ENCODE measurements at regions not wholly inside any gene's neighbourhood (a gene's known extent, or its start where the extent isn't known, plus 50 kb on each side); places are given as distances from the start of the nearest gene placed in this dataset.
"Not testable (repeated sequence)": the region's sequence is repeated elsewhere in the genome, so short reads cannot be mapped to it uniquely, and the experiment has no call there.

GRCh38 chr10:30546511-30546910 is 83.0 kb downstream of the LYZL2 start:
- no peaks in the 10 kb centered on the region for H3K36me3 ChIP-seq (ENCODE audit: control insufficient read depth, low read depth, low read length)

GRCh38 chr10:30542895-30543288 is 86.7 kb downstream of the LYZL2 start:
- Histone ChIP-seq H3K27me3 (ENCODE audit: control insufficient read depth, insufficient read depth, low read length) (no peaks in the 10 kb centered on the region), H3K4me3 (ENCODE audit: low read length) (no peak overlapping the region), H3K9ac (ENCODE audit: low read length) (no peak overlapping the region), H3K4me1 (ENCODE audit: control insufficient read depth, low read depth, low read length) (no peaks in the 10 kb centered on the region), H3K9me3 (ENCODE audit: control insufficient read depth, low read depth, low read length) (no peaks in the 10 kb centered on the region), H3K36me3 (ENCODE audit: control insufficient read depth, low read depth, low read length) (no peaks in the 10 kb centered on the region), H3K27ac (ENCODE audit: low read length) (no peak overlapping the region)

More at GRCh38 chr10:30546511-30546910, 83.0 kb downstream of the LYZL2 start:
- H3K9me3 ChIP-seq (ENCODE audit: control insufficient read depth, low read depth, low read length) = no peaks in the 10 kb centered on the region
- H3K9ac ChIP-seq (ENCODE audit: low read length) = no peak overlapping the region
- H3K27me3 ChIP-seq (ENCODE audit: control insufficient read depth, insufficient read depth, low read length) = no peaks in the 10 kb centered on the region
- no peak overlapping the region for H3K4me3 ChIP-seq (ENCODE audit: low read length)
- no peaks in the 10 kb centered on the region for H3K4me1 ChIP-seq (ENCODE audit: control insufficient read depth, low read depth, low read length)
- H3K27ac ChIP-seq (ENCODE audit: low read length) = no peak overlapping the region

- no peaks in the 10 kb centered on the region for H3K4me1 ChIP-seq (ENCODE audit: control insufficient read depth, low read depth, low read length)
- no peak overlapping the region for H3K9ac ChIP-seq (ENCODE audit: low read length)
- no peaks in the 10 kb centered on the region for H3K9me3 ChIP-seq (ENCODE audit: control insufficient read depth, low read depth, low read length)
- no peak overlapping the region for H3K4me3 ChIP-seq (ENCODE audit: low read length)
- H3K27ac ChIP-seq (ENCODE audit: low read length) = no peak overlapping the region
- no peaks in the 10 kb centered on the region for H3K36me3 ChIP-seq (ENCODE audit: control insufficient read depth, low read depth, low read length)
- H3K27me3 ChIP-seq (ENCODE audit: control insufficient read depth, insufficient read depth, low read length) = no peaks in the 10 kb centered on the region
Observed at GRCh38 chr10:30542001-30542894, 87.3 kb downstream of the LYZL2 start.

GRCh38 chr10:30540276-30540675 is 89.3 kb downstream of the LYZL2 start:
- Histone ChIP-seq H3K36me3 (ENCODE audit: control insufficient read depth, low read depth, low read length) (no peaks in the 10 kb centered on the region), H3K27ac (ENCODE audit: low read length) (no peak overlapping the region), H3K27me3 (ENCODE audit: control insufficient read depth, insufficient read depth, low read length) (no peaks in the 10 kb centered on the region), H3K9me3 (ENCODE audit: control insufficient read depth, low read depth, low read length) (no peaks in the 10 kb centered on the region), H3K9ac (ENCODE audit: low read length) (no peak overlapping the region), H3K4me1 (ENCODE audit: control insufficient read depth, low read depth, low read length) (no peaks in the 10 kb centered on the region), H3K4me3 (ENCODE audit: low read length) (no peak overlapping the region)

GRCh38 chr10:30538086-30538485 is 91.5 kb downstream of the LYZL2 start:
- Histone ChIP-seq H3K9ac (ENCODE audit: low read length) (no peak overlapping the region), H3K9me3 (ENCODE audit: control insufficient read depth, low read depth, low read length) (no peaks in the 10 kb centered on the region), H3K27me3 (ENCODE audit: control insufficient read depth, insufficient read depth, low read length) (no peaks in the 10 kb centered on the region), H3K4me3 (ENCODE audit: low read length) (no peak overlapping the region), H3K4me1 (ENCODE audit: control insufficient read depth, low read depth, low read length) (peaks cover under 1% of the 10 kb centered on the region), H3K27ac (ENCODE audit: low read length) (no peak overlapping the region), H3K36me3 (ENCODE audit: control insufficient read depth, low read depth, low read length) (no peaks in the 10 kb centered on the region)

- Histone ChIP-seq H3K27me3 (ENCODE audit: control insufficient read depth, insufficient read depth, low read length) (no peaks in the 10 kb centered on the region), H3K4me3 (ENCODE audit: low read length) (no peak overlapping the region), H3K27ac (ENCODE audit: low read length) (no peak overlapping the region), H3K9me3 (ENCODE audit: control insufficient read depth, low read depth, low read length) (no peaks in the 10 kb centered on the region), H3K4me1 (ENCODE audit: control insufficient read depth, low read depth, low read length) (peaks cover 3% of the 10 kb centered on the region), H3K9ac (ENCODE audit: low read length) (no peak overlapping the region), H3K36me3 (ENCODE audit: control insufficient read depth, low read depth, low read length) (no peaks in the 10 kb centered on the region)
Observed at GRCh38 chr10:30537586-30537985, 92.0 kb downstream of the LYZL2 start.

GRCh38 chr10:30537158-30537557 is 92.4 kb downstream of the LYZL2 start:
- not testable (repeated sequence) for H3K9ac ChIP-seq (ENCODE audit: low read length); H3K27ac ChIP-seq (ENCODE audit: low read length); H3K4me1 ChIP-seq (ENCODE audit: control insufficient read depth, low read depth, low read length)

GRCh38 chr10:30536578-30536977 is 93.0 kb downstream of the LYZL2 start:
- no peak overlapping the region for H3K4me3 ChIP-seq (ENCODE audit: low read length)
- H3K9ac ChIP-seq (ENCODE audit: low read length) = no peak overlapping the region
- H3K27me3 ChIP-seq (ENCODE audit: control insufficient read depth, insufficient read depth, low read length) = no peaks in the 10 kb centered on the region
- no peaks in the 10 kb centered on the region for H3K9me3 ChIP-seq (ENCODE audit: control insufficient read depth, low read depth, low read length)
- no peaks in the 10 kb centered on the region for H3K36me3 ChIP-seq (ENCODE audit: control insufficient read depth, low read depth, low read length)
- peaks cover 3% of the 10 kb centered on the region for H3K4me1 ChIP-seq (ENCODE audit: control insufficient read depth, low read depth, low read length)
- no peak overlapping the region for H3K27ac ChIP-seq (ENCODE audit: low read length)

More at GRCh38 chr10:30537158-30537557, 92.4 kb downstream of the LYZL2 start:
- H3K4me3 ChIP-seq (ENCODE audit: low read length); H3K27me3 ChIP-seq (ENCODE audit: control insufficient read depth, insufficient read depth, low read length); H3K36me3 ChIP-seq (ENCODE audit: control insufficient read depth, low read depth, low read length); H3K9me3 ChIP-seq (ENCODE audit: control insufficient read depth, low read depth, low read length): not testable (repeated sequence)

GRCh38 chr10:30535677-30536076 is 93.9 kb downstream of the LYZL2 start:
- Histone ChIP-seq H3K4me3 (ENCODE audit: low read length) (no peak overlapping the region), H3K27ac (ENCODE audit: low read length) (no peak overlapping the region), H3K36me3 (ENCODE audit: control insufficient read depth, low read depth, low read length) (no peaks in the 10 kb centered on the region), H3K27me3 (ENCODE audit: control insufficient read depth, insufficient read depth, low read length) (no peaks in the 10 kb centered on the region), H3K9ac (ENCODE audit: low read length) (no peak overlapping the region), H3K9me3 (ENCODE audit: control insufficient read depth, low read depth, low read length) (no peaks in the 10 kb centered on the region), H3K4me1 (ENCODE audit: control insufficient read depth, low read depth, low read length) (peaks cover 3% of the 10 kb centered on the region)

- H3K9me3 ChIP-seq (ENCODE audit: control insufficient read depth, low read depth, low read length) = no peaks in the 10 kb centered on the region
- H3K4me1 ChIP-seq (ENCODE audit: control insufficient read depth, low read depth, low read length) = peaks cover 3% of the 10 kb centered on the region
- H3K36me3 ChIP-seq (ENCODE audit: control insufficient read depth, low read depth, low read length) = no peaks in the 10 kb centered on the region
- H3K27me3 ChIP-seq (ENCODE audit: control insufficient read depth, insufficient read depth, low read length) = no peaks in the 10 kb centered on the region
- no peak overlapping the region for H3K9ac ChIP-seq (ENCODE audit: low read length)
- H3K4me3 ChIP-seq (ENCODE audit: low read length) = no peak overlapping the region
- H3K27ac ChIP-seq (ENCODE audit: low read length) = no peak overlapping the region
Observed at GRCh38 chr10:30534465-30535144, 94.9 kb downstream of the LYZL2 start.

GRCh38 chr10:30531751-30532530 is 97.6 kb downstream of the LYZL2 start:
- H3K9ac ChIP-seq (ENCODE audit: low read length) = no peak overlapping the region
- H3K4me1 ChIP-seq (ENCODE audit: control insufficient read depth, low read depth, low read length) = peaks cover 11% of the 10 kb centered on the region
- no peaks in the 10 kb centered on the region for H3K36me3 ChIP-seq (ENCODE audit: control insufficient read depth, low read depth, low read length)

More at GRCh38 chr10:30531751-30532530, 97.6 kb downstream of the LYZL2 start:
- Histone ChIP-seq H3K27me3 (ENCODE audit: control insufficient read depth, insufficient read depth, low read length) (no peaks in the 10 kb centered on the region), H3K27ac (ENCODE audit: low read length) (no peak overlapping the region), H3K4me3 (ENCODE audit: low read length) (no peak overlapping the region), H3K9me3 (ENCODE audit: control insufficient read depth, low read depth, low read length) (no peaks in the 10 kb centered on the region)

All from iPS-18a (cell line).